OCI-LY3 (cell line): ENCODE measurements at regions not wholly inside any gene's neighbourhood (a gene's known extent, or its start where the extent isn't known, plus 50 kb on each side); places are given as distances from the start of the nearest gene placed in this dataset.
A peak's percentile ranks its signal among the peaks of the same experiment; 100 is the strongest.

ENCODE experiments used
- H2AFZ ChIP-seq: fragments of 200-600, 300-600 bp; shearing (Covaris generic); 2 replicates; pipeline ENCODE4 v1.6.0; 2014; ENCODE audit warnings: antibody characterized with exemption, low read depth, low read length
- H3K27ac ChIP-seq: fragments of 200-600, 300-600 bp; sonication (generic); 2 replicates; pipeline ENCODE4 v1.5.1; 2014; ENCODE audit warnings: mild to moderate bottlenecking, low read length, moderate library complexity, mixed read lengths
- H3K27me3 ChIP-seq: fragments of 200-600, 300-600 bp; sonication (generic); 2 replicates; pipeline ENCODE4 v1.6.1; 2014; ENCODE audit warnings: low read depth, low read length, mixed read lengths
- H3K36me3 ChIP-seq: fragments of 200-600, 300-600 bp; sonication (generic); replicated peaks from 2 replicates; pipeline ENCODE3; 2014; ENCODE audit warnings: low read depth, low read length, mixed read lengths
- H3K4me1 ChIP-seq: fragments of 300-600, 200-600 bp; sonication (generic); 2 replicates; pipeline ENCODE4 v1.6.1; 2014; ENCODE audit warnings: low read length, mixed read lengths
- H3K4me2 ChIP-seq: fragments of 200-600, 300-600 bp; sonication (generic); 2 replicates; pipeline ENCODE4 v1.6.1; 2014; ENCODE audit warnings: low read length, mixed read lengths
- H3K4me3 ChIP-seq: fragments of 300-600, 200-600 bp; sonication (generic); 2 replicates; pipeline ENCODE4 v1.5.1; 2014; ENCODE audit warnings: antibody characterized with exemption, mild to moderate bottlenecking, low read length, moderate library complexity
- H3K79me2 ChIP-seq: fragments of 300-600, 200-600 bp; shearing (Covaris generic); 2 replicates; pipeline ENCODE4 v1.6.1; 2014; ENCODE audit warnings: mild to moderate bottlenecking, low read length, mixed read lengths
- H3K9ac ChIP-seq: fragments of 300-600, 200-600 bp; shearing (Covaris generic); 2 replicates; pipeline ENCODE4 v1.6.0; 2014; ENCODE audit warnings: mild to moderate bottlenecking, low read length, moderate library complexity
- H3K9me3 ChIP-seq: fragments of 200-600, 300-600 bp; shearing (Covaris generic); 2 replicates; pipeline ENCODE4 v1.6.1; 2014; ENCODE audit warnings: low read length, mixed read lengths; ENCODE audit not compliant: insufficient read depth
- H4K20me1 ChIP-seq: fragments of 200-600, 300-600 bp; sonication (generic); 2 replicates; pipeline ENCODE4 v1.6.1; 2016; ENCODE audit warnings: low read length, mixed read lengths; ENCODE audit not compliant: insufficient read depth
- CTCF ChIP-seq: fragments of 200-600, 300-600 bp; sonication (generic); IDR thresholded peaks from 2 replicates; pipeline ENCODE4 v1.5.1; 2014; ENCODE audit warnings: antibody characterized with exemption, low read length, low read depth
- EZH2phosphoT487 ChIP-seq: fragments of 200-600 bp; shearing (Covaris generic); IDR thresholded peaks from 2 replicates; pipeline ENCODE4 v1.6.1; 2018; ENCODE audit warnings: antibody characterized with exemption, mixed run types, low read depth

DNA sequence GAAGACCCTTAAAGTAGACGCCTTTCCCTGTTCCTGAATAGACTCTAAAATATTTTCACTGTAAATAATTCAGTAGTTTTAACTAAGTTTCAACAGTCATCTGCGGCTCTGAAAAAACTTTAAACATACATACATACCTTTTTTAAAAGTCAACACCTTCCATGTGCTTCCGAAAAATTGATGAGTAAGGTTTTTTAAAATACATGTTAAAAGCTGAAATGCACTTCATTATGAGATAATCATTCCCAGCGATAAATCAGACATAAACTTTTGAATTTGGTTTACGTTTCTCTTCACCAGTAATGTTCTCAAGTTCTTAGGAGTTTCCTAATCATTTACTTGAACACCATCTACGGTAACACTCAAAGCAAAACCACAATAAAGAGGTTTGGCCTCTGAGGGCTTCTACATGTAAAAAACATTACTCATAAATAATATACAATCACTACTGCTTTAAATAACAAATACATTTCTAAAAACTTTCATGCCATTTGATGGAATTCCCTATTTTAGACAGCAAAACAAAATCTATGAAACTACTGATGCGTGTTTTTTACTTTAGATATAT lies 403.5 kb downstream of the SHQ1 start:
- H3K4me3 ChIP-seq, result no peak overlapping the region
- H3K36me3 ChIP-seq, result peaks cover 27% of the 10 kb centered on the region
- no peak for TF ChIP-seq EZH2phosphoT487
- TF ChIP-seq CTCF, result no peak
- peaks cover 10% of the 10 kb centered on the region for H3K27me3 ChIP-seq
- peaks cover 69% of the 10 kb centered on the region for H3K79me2 ChIP-seq
- H4K20me1 ChIP-seq, result peaks cover 69% of the 10 kb centered on the region
- peaks cover 33% of the 10 kb centered on the region for H3K4me1 ChIP-seq
- H3K9me3 ChIP-seq, result no peaks in the 10 kb centered on the region
- H2AFZ ChIP-seq, result no peak overlapping the region
- no peak overlapping the region for H3K27ac ChIP-seq
- no peak overlapping the region for H3K4me2 ChIP-seq
- no peak overlapping the region for H3K9ac ChIP-seq

DNA sequence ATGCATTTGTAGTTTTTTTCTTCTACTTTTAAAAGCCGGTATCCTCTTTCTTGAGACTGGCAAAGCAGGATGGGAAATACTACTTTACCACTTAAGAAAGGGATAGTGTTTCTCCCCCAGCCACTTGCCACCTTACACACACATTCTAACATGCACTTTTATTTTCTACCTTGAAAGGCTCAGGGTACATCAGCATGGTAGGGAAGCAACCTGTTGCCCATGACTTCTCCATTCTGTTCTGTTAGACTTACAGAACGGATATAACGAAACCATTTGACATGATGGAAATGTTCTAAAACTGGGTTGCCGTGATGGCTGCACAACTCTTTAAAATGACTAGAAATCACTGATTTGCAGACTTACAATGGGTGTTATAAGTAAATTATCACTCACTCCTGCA lies 405.5 kb downstream of the SHQ1 start:
- H3K4me2 ChIP-seq, result no peak overlapping the region
- no peak overlapping the region for H3K4me3 ChIP-seq
- H3K79me2 ChIP-seq, result peaks cover 89% of the 10 kb centered on the region
- H3K9me3 ChIP-seq, result no peaks in the 10 kb centered on the region
- H3K27me3 ChIP-seq, result peaks cover 16% of the 10 kb centered on the region
- TF ChIP-seq EZH2phosphoT487, result no peak
- TF ChIP-seq CTCF, result no peak
- peaks cover 89% of the 10 kb centered on the region for H4K20me1 ChIP-seq
- H3K27ac ChIP-seq, result no peak overlapping the region
- H2AFZ ChIP-seq, result no peak overlapping the region
- H3K9ac ChIP-seq, result no peak overlapping the region
- peaks cover 47% of the 10 kb centered on the region for H3K36me3 ChIP-seq
- H3K4me1 ChIP-seq, result peaks cover 45% of the 10 kb centered on the region

GRCh38 chr3:72441284-72441994 lies 406.8 kb downstream of the SHQ1 start:
- Histone ChIP-seq H2AFZ (no peak overlapping the region), H3K4me1 (peaks cover 41% of the 10 kb centered on the region), H3K9ac (no peak overlapping the region), H3K79me2 (peaks cover 99% of the 10 kb centered on the region), H3K36me3 (peaks cover 53% of the 10 kb centered on the region), H3K27ac (no peak overlapping the region), H3K4me3 (no peak overlapping the region), H3K4me2 (no peak overlapping the region), H3K27me3 (peaks cover 16% of the 10 kb centered on the region), H3K9me3 (no peaks in the 10 kb centered on the region), H4K20me1 (peaks cover 100% of the 10 kb centered on the region)
- TF ChIP-seq EZH2phosphoT487, result no peak
- TF ChIP-seq CTCF, result no peak

DNA sequence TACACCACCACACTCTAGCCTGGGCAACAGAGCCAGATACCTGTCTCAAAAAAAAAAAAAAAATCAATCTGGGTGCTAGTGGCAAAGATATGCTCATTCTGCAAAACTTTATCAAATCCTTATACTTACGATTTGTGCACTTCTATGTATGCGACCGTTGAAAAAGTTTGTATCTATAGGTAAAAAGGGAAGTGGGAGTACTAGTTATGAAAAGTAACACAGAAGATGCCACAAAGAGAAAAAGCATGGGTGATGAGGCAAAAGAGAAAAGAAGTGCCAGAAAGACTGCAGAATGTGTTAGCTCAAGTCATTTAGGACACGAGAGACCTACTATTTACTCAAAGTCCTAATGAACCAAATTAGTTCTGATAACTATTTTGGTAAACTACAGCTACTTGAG lies 407.8 kb downstream of the SHQ1 start:
- Histone ChIP-seq H3K4me2 (peak overlapping the region; percentile 40), H4K20me1 (peaks cover 100% of the 10 kb centered on the region), H3K4me3 (no peak overlapping the region), H3K9ac (no peak overlapping the region), H3K4me1 (peaks cover 33% of the 10 kb centered on the region), H3K9me3 (no peaks in the 10 kb centered on the region), H2AFZ (no peak overlapping the region), H3K79me2 (peaks cover 98% of the 10 kb centered on the region), H3K36me3 (peaks cover 52% of the 10 kb centered on the region), H3K27ac (no peak overlapping the region), H3K27me3 (peaks cover 15% of the 10 kb centered on the region)
- TF ChIP-seq CTCF (no peak), EZH2phosphoT487 (no peak)
